ENCODE measurements at regions not wholly inside any gene's neighbourhood (a gene's known extent, or its start where the extent isn't known, plus 50 kb on each side); places are given as distances from the start of the nearest gene placed in this dataset.
"Not testable (repeated sequence)": the region's sequence is repeated elsewhere in the genome, so short reads cannot be mapped to it uniquely, and the experiment has no call there.

DNA sequence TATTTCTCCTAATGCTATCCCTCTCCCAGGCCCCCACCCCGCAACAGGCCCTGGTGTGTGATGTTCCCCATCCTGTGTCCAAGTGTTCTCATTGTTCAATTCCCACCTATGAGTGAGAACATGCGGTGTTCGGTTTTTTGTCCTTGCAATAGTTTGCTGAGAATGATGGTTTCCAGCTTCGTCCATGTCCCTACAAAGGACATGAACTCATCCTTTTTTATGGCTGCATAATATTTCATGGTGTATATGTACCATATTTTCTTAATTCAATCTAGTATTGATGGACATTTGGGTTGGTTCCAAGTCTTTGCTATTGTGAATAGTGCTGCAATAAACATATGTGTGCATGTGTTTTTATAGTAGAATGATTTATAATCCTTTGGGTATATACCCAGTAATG, 1270.3 kb downstream of the UQCRFS1 start:
- not testable (repeated sequence) for TF ChIP-seq POLR2A (IDR thresholded peaks at IDR 0.05)
- TF ChIP-seq, protein P1, sequence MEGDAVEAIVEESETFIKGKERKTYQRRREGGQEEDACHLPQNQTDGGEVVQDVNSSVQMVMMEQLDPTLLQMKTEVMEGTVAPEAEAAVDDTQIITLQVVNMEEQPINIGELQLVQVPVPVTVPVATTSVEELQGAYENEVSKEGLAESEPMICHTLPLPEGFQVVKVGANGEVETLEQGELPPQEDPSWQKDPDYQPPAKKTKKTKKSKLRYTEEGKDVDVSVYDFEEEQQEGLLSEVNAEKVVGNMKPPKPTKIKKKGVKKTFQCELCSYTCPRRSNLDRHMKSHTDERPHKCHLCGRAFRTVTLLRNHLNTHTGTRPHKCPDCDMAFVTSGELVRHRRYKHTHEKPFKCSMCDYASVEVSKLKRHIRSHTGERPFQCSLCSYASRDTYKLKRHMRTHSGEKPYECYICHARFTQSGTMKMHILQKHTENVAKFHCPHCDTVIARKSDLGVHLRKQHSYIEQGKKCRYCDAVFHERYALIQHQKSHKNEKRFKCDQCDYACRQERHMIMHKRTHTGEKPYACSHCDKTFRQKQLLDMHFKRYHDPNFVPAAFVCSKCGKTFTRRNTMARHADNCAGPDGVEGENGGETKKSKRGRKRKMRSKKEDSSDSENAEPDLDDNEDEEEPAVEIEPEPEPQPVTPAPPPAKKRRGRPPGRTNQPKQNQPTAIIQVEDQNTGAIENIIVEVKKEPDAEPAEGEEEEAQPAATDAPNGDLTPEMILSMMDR (IDR thresholded peaks at IDR 0.05) = not testable (repeated sequence)
